Fibroblast of lung (primary cell): ENCODE measurements at regions not wholly inside any gene's neighbourhood (a gene's known extent, or its start where the extent isn't known, plus 50 kb on each side); places are given as distances from the start of the nearest gene placed in this dataset.

Experiments
- CTCF ChIP-seq, 2 donors: IDR thresholded peaks in 1 of 2; conservative IDR thresholded peaks in 1 of 2; 1 replicate in 1 of 2; 2 replicates in 1 of 2; pipeline ENCODE4 v1.5.1; 2011 to 2012; ENCODE audit warnings: low read length in 2 of 2, control low read depth in 1 of 2, inconsistent platforms in 1 of 2, low read depth in 1 of 2, mild to moderate bottlenecking in 1 of 2
- EZH2 ChIP-seq: IDR thresholded peaks from 2 replicates; pipeline ENCODE4 v1.5.1; 2012; ENCODE audit warnings: low read length, control low read depth, mild to moderate bottlenecking; ENCODE audit errors: missing control alignments

- no peak for TF ChIP-seq EZH2
- TF ChIP-seq CTCF (conservative IDR thresholded peaks at IDR 0.05 in 1 of 2, IDR thresholded peaks at IDR 0.05 in 1 of 2; ENCODE audit: low read depth in 1 of 2, low read length in 2 of 2) = no peak
Observed at GRCh38 chr11:109554951-109555350, 133.0 kb downstream of the C11orf87 start.
